ENCODE measurements at regions not wholly inside any gene's neighbourhood (a gene's known extent, or its start where the extent isn't known, plus 50 kb on each side); places are given as distances from the start of the nearest gene placed in this dataset.

DNA sequence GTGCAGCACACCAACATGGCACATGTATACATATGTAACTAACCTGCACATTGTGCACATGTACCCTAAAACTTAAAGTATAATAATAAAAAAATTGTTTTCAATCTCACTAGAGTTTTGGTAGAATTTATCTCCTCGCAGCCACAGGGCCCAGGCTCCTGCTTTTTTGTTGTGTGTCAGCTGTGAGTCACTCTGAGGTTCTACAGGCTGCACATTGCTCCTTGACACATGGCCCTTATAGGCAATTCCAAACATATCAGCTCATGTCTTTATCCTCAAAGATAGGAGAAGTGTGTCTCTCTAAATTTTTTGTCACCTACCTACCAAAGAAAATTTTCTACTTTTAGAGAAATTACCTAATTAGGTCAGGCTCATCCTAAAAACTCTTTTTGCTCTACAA lies 252.1 kb upstream of the ADGRL3 start (continued):
- no peak for TF ChIP-seq GTF2I (CRISPR knock-in tag; conservative IDR thresholded peaks at IDR 0.05)
- TF ChIP-seq, protein P1, sequence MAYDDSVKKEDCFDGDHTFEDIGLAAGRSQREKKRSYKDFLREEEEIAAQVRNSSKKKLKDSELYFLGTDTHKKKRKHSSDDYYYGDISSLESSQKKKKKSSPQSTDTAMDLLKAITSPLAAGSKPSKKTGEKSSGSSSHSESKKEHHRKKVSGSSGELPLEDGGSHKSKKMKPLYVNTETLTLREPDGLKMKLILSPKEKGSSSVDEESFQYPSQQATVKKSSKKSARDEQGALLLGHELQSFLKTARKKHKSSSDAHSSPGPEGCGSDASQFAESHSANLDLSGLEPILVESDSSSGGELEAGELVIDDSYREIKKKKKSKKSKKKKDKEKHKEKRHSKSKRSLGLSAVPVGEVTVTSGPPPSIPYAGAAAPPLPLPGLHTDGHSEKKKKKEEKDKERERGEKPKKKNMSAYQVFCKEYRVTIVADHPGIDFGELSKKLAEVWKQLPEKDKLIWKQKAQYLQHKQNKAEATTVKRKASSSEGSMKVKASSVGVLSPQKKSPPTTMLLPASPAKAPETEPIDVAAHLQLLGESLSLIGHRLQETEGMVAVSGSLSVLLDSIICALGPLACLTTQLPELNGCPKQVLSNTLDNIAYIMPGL (CRISPR knock-in tag; IDR thresholded peaks at IDR 0.05): no peak

DNA sequence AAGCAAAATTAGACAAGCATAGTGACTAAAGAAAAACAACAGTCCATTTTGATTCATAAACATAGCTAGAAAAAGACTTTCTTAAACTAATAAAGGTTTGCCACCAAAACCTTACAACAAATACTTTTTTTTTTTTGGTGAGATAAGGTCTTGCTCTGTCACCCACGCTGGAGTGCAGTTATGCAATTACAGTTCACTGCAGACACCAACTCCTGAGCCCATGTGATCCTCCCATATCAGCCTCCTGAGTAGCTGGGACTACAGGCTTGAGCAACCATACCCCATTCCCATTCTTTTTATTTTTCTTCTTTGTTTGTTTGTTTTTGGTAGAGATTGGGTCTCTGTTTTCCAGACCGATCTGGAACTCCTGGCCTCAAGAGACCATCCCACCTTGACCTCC lies 247.2 kb upstream of the ADGRL3 start:
- H3K27me3 Mint-ChIP-seq (ENCODE audit: low read depth): no peaks in the 10 kb centered on the region
- POLR2A ChIA-PET: no interaction called here
- ATAC-seq (no peak), DNase-seq (ENCODE audit: low spot score) (no peak)
- no peaks in the 10 kb centered on the region for H3K4me1 Mint-ChIP-seq
- no peak overlapping the region for H3K4me3 Mint-ChIP-seq
- no peaks in the 10 kb centered on the region for H3K9me3 Mint-ChIP-seq
- no peak overlapping the region for H3K27ac Mint-ChIP-seq
- H3K36me3 Mint-ChIP-seq: no peaks in the 10 kb centered on the region
- CTCF ChIA-PET: no interaction called here
- TF ChIP-seq NR1H2 (CRISPR knock-in tag; IDR thresholded peaks at IDR 0.05): no peak
- TF ChIP-seq CREM (CRISPR knock-in tag; IDR thresholded peaks at IDR 0.05): no peak
- TF ChIP-seq, protein P2, sequence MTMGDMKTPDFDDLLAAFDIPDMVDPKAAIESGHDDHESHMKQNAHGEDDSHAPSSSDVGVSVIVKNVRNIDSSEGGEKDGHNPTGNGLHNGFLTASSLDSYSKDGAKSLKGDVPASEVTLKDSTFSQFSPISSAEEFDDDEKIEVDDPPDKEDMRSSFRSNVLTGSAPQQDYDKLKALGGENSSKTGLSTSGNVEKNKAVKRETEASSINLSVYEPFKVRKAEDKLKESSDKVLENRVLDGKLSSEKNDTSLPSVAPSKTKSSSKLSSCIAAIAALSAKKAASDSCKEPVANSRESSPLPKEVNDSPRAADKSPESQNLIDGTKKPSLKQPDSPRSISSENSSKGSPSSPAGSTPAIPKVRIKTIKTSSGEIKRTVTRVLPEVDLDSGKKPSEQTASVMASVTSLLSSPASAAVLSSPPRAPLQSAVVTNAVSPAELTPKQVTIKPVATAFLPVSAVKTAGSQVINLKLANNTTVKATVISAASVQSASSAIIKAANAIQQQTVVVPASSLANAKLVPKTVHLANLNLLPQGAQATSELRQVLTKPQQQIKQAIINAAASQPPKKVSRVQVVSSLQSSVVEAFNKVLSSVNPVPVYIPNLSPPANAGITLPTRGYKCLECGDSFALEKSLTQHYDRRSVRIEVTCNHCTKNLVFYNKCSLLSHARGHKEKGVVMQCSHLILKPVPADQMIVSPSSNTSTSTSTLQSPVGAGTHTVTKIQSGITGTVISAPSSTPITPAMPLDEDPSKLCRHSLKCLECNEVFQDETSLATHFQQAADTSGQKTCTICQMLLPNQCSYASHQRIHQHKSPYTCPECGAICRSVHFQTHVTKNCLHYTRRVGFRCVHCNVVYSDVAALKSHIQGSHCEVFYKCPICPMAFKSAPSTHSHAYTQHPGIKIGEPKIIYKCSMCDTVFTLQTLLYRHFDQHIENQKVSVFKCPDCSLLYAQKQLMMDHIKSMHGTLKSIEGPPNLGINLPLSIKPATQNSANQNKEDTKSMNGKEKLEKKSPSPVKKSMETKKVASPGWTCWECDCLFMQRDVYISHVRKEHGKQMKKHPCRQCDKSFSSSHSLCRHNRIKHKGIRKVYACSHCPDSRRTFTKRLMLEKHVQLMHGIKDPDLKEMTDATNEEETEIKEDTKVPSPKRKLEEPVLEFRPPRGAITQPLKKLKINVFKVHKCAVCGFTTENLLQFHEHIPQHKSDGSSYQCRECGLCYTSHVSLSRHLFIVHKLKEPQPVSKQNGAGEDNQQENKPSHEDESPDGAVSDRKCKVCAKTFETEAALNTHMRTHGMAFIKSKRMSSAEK (CRISPR knock-in tag; IDR thresholded peaks at IDR 0.05; ENCODE audit: borderline replicate concordance): no peak
- TF ChIP-seq, protein P3, sequence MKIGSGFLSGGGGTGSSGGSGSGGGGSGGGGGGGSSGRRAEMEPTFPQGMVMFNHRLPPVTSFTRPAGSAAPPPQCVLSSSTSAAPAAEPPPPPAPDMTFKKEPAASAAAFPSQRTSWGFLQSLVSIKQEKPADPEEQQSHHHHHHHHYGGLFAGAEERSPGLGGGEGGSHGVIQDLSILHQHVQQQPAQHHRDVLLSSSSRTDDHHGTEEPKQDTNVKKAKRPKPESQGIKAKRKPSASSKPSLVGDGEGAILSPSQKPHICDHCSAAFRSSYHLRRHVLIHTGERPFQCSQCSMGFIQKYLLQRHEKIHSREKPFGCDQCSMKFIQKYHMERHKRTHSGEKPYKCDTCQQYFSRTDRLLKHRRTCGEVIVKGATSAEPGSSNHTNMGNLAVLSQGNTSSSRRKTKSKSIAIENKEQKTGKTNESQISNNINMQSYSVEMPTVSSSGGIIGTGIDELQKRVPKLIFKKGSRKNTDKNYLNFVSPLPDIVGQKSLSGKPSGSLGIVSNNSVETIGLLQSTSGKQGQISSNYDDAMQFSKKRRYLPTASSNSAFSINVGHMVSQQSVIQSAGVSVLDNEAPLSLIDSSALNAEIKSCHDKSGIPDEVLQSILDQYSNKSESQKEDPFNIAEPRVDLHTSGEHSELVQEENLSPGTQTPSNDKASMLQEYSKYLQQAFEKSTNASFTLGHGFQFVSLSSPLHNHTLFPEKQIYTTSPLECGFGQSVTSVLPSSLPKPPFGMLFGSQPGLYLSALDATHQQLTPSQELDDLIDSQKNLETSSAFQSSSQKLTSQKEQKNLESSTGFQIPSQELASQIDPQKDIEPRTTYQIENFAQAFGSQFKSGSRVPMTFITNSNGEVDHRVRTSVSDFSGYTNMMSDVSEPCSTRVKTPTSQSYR (CRISPR knock-in tag; IDR thresholded peaks at IDR 0.05): no peak
- TF ChIP-seq, protein P4, sequence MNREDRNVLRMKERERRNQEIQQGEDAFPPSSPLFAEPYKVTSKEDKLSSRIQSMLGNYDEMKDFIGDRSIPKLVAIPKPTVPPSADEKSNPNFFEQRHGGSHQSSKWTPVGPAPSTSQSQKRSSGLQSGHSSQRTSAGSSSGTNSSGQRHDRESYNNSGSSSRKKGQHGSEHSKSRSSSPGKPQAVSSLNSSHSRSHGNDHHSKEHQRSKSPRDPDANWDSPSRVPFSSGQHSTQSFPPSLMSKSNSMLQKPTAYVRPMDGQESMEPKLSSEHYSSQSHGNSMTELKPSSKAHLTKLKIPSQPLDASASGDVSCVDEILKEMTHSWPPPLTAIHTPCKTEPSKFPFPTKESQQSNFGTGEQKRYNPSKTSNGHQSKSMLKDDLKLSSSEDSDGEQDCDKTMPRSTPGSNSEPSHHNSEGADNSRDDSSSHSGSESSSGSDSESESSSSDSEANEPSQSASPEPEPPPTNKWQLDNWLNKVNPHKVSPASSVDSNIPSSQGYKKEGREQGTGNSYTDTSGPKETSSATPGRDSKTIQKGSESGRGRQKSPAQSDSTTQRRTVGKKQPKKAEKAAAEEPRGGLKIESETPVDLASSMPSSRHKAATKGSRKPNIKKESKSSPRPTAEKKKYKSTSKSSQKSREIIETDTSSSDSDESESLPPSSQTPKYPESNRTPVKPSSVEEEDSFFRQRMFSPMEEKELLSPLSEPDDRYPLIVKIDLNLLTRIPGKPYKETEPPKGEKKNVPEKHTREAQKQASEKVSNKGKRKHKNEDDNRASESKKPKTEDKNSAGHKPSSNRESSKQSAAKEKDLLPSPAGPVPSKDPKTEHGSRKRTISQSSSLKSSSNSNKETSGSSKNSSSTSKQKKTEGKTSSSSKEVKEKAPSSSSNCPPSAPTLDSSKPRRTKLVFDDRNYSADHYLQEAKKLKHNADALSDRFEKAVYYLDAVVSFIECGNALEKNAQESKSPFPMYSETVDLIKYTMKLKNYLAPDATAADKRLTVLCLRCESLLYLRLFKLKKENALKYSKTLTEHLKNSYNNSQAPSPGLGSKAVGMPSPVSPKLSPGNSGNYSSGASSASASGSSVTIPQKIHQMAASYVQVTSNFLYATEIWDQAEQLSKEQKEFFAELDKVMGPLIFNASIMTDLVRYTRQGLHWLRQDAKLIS (CRISPR knock-in tag; IDR thresholded peaks at IDR 0.05; ENCODE audit: borderline replicate concordance): no peak
- TF ChIP-seq ZNF396 (CRISPR knock-in tag; IDR thresholded peaks at IDR 0.05; ENCODE audit: borderline replicate concordance): no peak
- TF ChIP-seq MYBL2 (CRISPR knock-in tag; IDR thresholded peaks at IDR 0.05): no peak
- no peak for TF ChIP-seq ZNF263 (CRISPR knock-in tag; IDR thresholded peaks at IDR 0.05; ENCODE audit: low read depth)
- no peak for TF ChIP-seq TEAD1 (CRISPR knock-in tag; IDR thresholded peaks at IDR 0.05)
- no peak for TF ChIP-seq ESRRA (CRISPR knock-in tag; IDR thresholded peaks at IDR 0.05; ENCODE audit: borderline replicate concordance)
- no peak for TF ChIP-seq ZBTB21 (CRISPR knock-in tag; IDR thresholded peaks at IDR 0.05; ENCODE audit: borderline replicate concordance)
- TF ChIP-seq, protein P5, sequence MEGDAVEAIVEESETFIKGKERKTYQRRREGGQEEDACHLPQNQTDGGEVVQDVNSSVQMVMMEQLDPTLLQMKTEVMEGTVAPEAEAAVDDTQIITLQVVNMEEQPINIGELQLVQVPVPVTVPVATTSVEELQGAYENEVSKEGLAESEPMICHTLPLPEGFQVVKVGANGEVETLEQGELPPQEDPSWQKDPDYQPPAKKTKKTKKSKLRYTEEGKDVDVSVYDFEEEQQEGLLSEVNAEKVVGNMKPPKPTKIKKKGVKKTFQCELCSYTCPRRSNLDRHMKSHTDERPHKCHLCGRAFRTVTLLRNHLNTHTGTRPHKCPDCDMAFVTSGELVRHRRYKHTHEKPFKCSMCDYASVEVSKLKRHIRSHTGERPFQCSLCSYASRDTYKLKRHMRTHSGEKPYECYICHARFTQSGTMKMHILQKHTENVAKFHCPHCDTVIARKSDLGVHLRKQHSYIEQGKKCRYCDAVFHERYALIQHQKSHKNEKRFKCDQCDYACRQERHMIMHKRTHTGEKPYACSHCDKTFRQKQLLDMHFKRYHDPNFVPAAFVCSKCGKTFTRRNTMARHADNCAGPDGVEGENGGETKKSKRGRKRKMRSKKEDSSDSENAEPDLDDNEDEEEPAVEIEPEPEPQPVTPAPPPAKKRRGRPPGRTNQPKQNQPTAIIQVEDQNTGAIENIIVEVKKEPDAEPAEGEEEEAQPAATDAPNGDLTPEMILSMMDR (IDR thresholded peaks at IDR 0.05): no peak
- TF ChIP-seq ZNF416 (CRISPR knock-in tag; IDR thresholded peaks at IDR 0.05): no peak
- TF ChIP-seq, protein P6, sequence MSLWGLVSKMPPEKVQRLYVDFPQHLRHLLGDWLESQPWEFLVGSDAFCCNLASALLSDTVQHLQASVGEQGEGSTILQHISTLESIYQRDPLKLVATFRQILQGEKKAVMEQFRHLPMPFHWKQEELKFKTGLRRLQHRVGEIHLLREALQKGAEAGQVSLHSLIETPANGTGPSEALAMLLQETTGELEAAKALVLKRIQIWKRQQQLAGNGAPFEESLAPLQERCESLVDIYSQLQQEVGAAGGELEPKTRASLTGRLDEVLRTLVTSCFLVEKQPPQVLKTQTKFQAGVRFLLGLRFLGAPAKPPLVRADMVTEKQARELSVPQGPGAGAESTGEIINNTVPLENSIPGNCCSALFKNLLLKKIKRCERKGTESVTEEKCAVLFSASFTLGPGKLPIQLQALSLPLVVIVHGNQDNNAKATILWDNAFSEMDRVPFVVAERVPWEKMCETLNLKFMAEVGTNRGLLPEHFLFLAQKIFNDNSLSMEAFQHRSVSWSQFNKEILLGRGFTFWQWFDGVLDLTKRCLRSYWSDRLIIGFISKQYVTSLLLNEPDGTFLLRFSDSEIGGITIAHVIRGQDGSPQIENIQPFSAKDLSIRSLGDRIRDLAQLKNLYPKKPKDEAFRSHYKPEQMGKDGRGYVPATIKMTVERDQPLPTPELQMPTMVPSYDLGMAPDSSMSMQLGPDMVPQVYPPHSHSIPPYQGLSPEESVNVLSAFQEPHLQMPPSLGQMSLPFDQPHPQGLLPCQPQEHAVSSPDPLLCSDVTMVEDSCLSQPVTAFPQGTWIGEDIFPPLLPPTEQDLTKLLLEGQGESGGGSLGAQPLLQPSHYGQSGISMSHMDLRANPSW (CRISPR knock-in tag; conservative IDR thresholded peaks at IDR 0.05; ENCODE audit: low read depth): no peak
- TF ChIP-seq NFE2L1 (CRISPR knock-in tag; IDR thresholded peaks at IDR 0.05): no peak
- TF ChIP-seq SP1 (CRISPR knock-in tag; conservative IDR thresholded peaks at IDR 0.05): no peak
- no peak for TF ChIP-seq ATF1 (CRISPR knock-in tag; IDR thresholded peaks at IDR 0.05)

Measured in WTC11 (cell line).